GM18951 (cell line): ENCODE measurements at regions not wholly inside any gene's neighbourhood (a gene's known extent, or its start where the extent isn't known, plus 50 kb on each side); places are given as distances from the start of the nearest gene placed in this dataset.

ENCODE experiments used
- POLR2A ChIP-seq: IDR thresholded peaks from 4 replicates; pipeline ENCODE4 v1.6.1; 2011; ENCODE audit warnings: mild to moderate bottlenecking; ENCODE audit not compliant: insufficient read length, insufficient read depth; ENCODE audit errors: extremely low read depth
- in situ Hi-C: fragments of 300-500 bp; cut with MboI; formaldehyde crosslinking; loops from one replicate; pipeline ENCODE4 v1.12.0; 2022; ENCODE audit warnings: low sequenced_read_pairs, mixed read lengths, inconsistent platforms; ENCODE audit not compliant: unreplicated experiment

GRCh38 chr2:129891341-129892320 lies 87.8 kb upstream of the RAB6C start:
- in situ Hi-C loops = no loop called here
- TF ChIP-seq POLR2A = no peak

- in situ Hi-C loops = no loop called here
- no peak for TF ChIP-seq POLR2A
Observed at GRCh38 chr2:129892360-129892759, 87.1 kb upstream of the RAB6C start.

GRCh38 chr2:129892773-129893172 lies 86.7 kb upstream of the RAB6C start:
- TF ChIP-seq POLR2A = no peak
- in situ Hi-C loops = no loop called here

- no peak for TF ChIP-seq POLR2A
- in situ Hi-C loops = no loop called here
Observed at GRCh38 chr2:129893244-129893643, 86.2 kb upstream of the RAB6C start.

- in situ Hi-C loops = no loop called here
- no peak for TF ChIP-seq POLR2A
Observed at GRCh38 chr2:129894616-129895015, 84.8 kb upstream of the RAB6C start.

- TF ChIP-seq POLR2A = no peak
Observed at GRCh38 chr2:129895061-129895460, 84.4 kb upstream of the RAB6C start.

GRCh38 chr2:129895526-129896082 lies 83.9 kb upstream of the RAB6C start:
- TF ChIP-seq POLR2A = no peak
- in situ Hi-C loops = no loop called here

More at GRCh38 chr2:129895061-129895460, 84.4 kb upstream of the RAB6C start:
- in situ Hi-C loops = no loop called here

GRCh38 chr2:129896226-129897100 lies 83.0 kb upstream of the RAB6C start:
- no peak for TF ChIP-seq POLR2A

GRCh38 chr2:129901754-129902415 lies 77.6 kb upstream of the RAB6C start:
- no peak for TF ChIP-seq POLR2A
- in situ Hi-C loops = no loop called here

More at GRCh38 chr2:129896226-129897100, 83.0 kb upstream of the RAB6C start:
- in situ Hi-C loops = no loop called here

GRCh38 chr2:129902731-129903585 lies 76.5 kb upstream of the RAB6C start:
- no peak for TF ChIP-seq POLR2A
- in situ Hi-C loops = no loop called here

- no peak for TF ChIP-seq POLR2A
- in situ Hi-C loops = no loop called here
Observed at GRCh38 chr2:129903586-129904425, 75.7 kb upstream of the RAB6C start.
